Kidney (tissue), 13 donors: ENCODE measurements at regions not wholly inside any gene's neighbourhood (a gene's known extent, or its start where the extent isn't known, plus 50 kb on each side); places are given as distances from the start of the nearest gene placed in this dataset.

Source experiments
- DNase-seq, 5 donors: peaks; one replicate each; pipeline ENCODE4 v3.0.0-alpha.2; 2013 to 2020
- FAIRE-seq: peaks from 2 replicates; lab custom pipeline; 2012; peaks lifted over from hg19 to GRCh38; lab: Jason Lieb, UNC
- H3K27ac ChIP-seq, 2 donors: one replicate each; pipeline ENCODE4 v1.7.0; 2013; ENCODE audit warnings: low read depth in 2 of 2, low read length in 2 of 2, inconsistent platforms in 1 of 2
- H3K27me3 ChIP-seq: one replicate; pipeline ENCODE4 v1.7.1; 2013; ENCODE audit warnings: low read length, inconsistent platforms; ENCODE audit not compliant: control insufficient read depth, insufficient read depth
- H3K36me3 ChIP-seq, 3 donors: one replicate each; pipeline versions ENCODE4 v1.7.0 to v1.7.1; 2013; ENCODE audit warnings: low read length in 3 of 3, control low read depth in 1 of 3, inconsistent platforms in 1 of 3; ENCODE audit not compliant: insufficient read depth in 3 of 3, control insufficient read depth in 2 of 3
- H3K4me1 ChIP-seq, 3 donors: one replicate each; pipeline versions ENCODE4 v1.7.0 to v1.7.1; 2013; ENCODE audit warnings: low read length in 3 of 3, inconsistent platforms in 1 of 3, low read depth in 1 of 3; ENCODE audit not compliant: control insufficient read depth in 2 of 3, insufficient read depth in 2 of 3
- H3K4me3 ChIP-seq, 3 donors: one replicate each; pipeline versions ENCODE4 v1.7.0 to v1.8.1; 2013; ENCODE audit warnings: low read length in 3 of 3, control low read depth in 1 of 3, inconsistent platforms in 1 of 3
- H3K9ac ChIP-seq, 3 donors: one replicate each; pipeline versions ENCODE4 v1.7.0 to v1.7.1; 2013; ENCODE audit warnings: low read length in 3 of 3, control low read depth in 1 of 3, inconsistent platforms in 1 of 3
- H3K9me3 ChIP-seq, 3 donors: one replicate each; pipeline versions ENCODE4 v1.7.0 to v1.7.1; 2013; ENCODE audit warnings: low read length in 3 of 3, control low read depth in 1 of 3, inconsistent platforms in 1 of 3; ENCODE audit not compliant: control insufficient read depth in 2 of 3, insufficient read depth in 1 of 3
- intact Hi-C: fragments of 100-400 bp; cut with DNase I; formaldehyde crosslinking; loops from one replicate; pipeline ENCODE4 v1.11.1; 2022
- TF ChIP-seq, protein P1 (sequence below): IDR thresholded peaks from 3 replicates; pipeline ENCODE4 v1.5.1; 2012; ENCODE audit warnings: mild to moderate bottlenecking, moderate library complexity, borderline replicate concordance; ENCODE audit not compliant: insufficient read depth; ENCODE audit errors: extremely low read depth
- donor health status: control.
- donor health status: control.
- donor health status: control.
- donor health status: control.
- donor health status: control.
- donor health status: DM: yes; HTN: yes; CAD: no.
- donor health status: Normal renal cell carcinoma (clear cell type).

DNA sequence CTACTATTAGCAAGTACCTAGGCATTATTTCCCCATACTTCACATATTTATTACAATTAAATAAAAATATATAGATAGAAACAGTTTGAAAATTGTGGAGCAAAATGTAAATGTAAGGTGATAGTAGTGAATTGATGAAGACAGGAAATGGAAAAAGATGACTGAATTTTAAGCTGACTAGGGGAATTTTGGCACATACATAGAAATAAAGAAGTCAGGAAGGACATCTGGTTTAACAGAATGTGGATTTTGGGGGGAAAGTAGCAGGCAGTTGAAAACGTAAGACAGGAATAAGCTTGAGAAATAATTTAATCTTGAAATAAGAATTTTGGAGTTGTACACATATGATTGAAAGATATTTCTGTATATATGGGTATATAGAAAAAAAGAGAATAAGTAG lies 701.7 kb upstream of the CITED2 start:
- Histone ChIP-seq H3K27me3 (no peaks in the 10 kb centered on the region), H3K27ac (no peak overlapping the region), H3K4me1 (peaks cover 0 to 24% (median 10%) of the 10 kb centered on the region in 3 donors), H3K36me3 (no peaks in the 10 kb centered on the region), H3K9ac (no peak overlapping the region), H3K9me3 (no peaks in the 10 kb centered on the region), H3K4me3 (no peak overlapping the region)
- FAIRE-seq (no peak), DNase-seq (no peak)
- intact Hi-C loops = no loop called here
- TF ChIP-seq, protein P1, sequence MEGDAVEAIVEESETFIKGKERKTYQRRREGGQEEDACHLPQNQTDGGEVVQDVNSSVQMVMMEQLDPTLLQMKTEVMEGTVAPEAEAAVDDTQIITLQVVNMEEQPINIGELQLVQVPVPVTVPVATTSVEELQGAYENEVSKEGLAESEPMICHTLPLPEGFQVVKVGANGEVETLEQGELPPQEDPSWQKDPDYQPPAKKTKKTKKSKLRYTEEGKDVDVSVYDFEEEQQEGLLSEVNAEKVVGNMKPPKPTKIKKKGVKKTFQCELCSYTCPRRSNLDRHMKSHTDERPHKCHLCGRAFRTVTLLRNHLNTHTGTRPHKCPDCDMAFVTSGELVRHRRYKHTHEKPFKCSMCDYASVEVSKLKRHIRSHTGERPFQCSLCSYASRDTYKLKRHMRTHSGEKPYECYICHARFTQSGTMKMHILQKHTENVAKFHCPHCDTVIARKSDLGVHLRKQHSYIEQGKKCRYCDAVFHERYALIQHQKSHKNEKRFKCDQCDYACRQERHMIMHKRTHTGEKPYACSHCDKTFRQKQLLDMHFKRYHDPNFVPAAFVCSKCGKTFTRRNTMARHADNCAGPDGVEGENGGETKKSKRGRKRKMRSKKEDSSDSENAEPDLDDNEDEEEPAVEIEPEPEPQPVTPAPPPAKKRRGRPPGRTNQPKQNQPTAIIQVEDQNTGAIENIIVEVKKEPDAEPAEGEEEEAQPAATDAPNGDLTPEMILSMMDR = no peak

DNA sequence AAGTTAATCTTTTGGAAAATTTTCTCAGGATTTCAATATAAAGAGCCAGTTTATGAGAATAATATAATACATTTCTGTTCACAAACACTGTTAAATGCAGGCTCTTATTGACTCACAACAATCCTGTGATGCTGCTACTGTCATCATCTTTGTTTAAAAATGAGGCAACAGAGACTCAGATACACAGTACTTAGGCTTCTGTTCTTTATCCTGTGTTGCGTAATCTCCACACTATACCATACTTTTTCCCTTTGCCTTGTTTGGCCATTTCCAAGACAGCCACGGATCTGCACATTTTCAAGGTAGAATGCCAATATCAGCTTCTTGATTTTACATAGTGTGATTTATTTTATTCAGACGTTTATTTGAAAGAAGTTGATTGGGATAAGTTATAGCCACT lies 699.0 kb upstream of the CITED2 start:
- no peaks in the 10 kb centered on the region for H3K36me3 ChIP-seq
- no peaks in the 10 kb centered on the region for H3K27me3 ChIP-seq
- peaks cover 0 to 13% (median 11%) of the 10 kb centered on the region in 3 donors for H3K4me1 ChIP-seq
- H3K9ac ChIP-seq = no peak overlapping the region
- DNase-seq (no peak), FAIRE-seq (peak; percentile 19)
- no peak overlapping the region for H3K27ac ChIP-seq
- no peak overlapping the region for H3K4me3 ChIP-seq
- H3K9me3 ChIP-seq = no peaks in the 10 kb centered on the region
- TF ChIP-seq, protein P1 = no peak
- intact Hi-C loops = no loop called here

DNA sequence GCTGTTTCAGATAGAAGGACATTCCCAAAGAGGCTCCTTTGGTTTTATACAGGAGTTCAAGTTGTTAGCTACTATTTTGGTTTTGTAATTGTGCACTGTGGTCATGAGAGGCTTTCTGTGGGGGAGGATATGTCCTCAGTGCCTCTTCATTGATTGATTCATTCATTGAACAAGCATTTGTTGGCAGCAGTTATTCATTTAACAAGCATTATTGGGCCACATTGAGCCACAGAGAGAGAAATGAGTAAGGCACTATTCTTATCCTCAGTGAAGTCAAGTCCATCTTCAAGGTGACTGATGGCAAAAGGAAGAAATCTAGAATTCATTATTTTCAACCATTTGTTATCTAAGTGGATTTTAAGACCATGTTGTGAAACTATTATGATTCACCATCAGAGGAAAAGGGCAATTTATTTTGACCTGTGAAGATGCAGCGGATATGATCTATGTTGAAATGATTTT lies 697.2 kb upstream of the CITED2 start:
- TF ChIP-seq, protein P1 = no peak
- Histone ChIP-seq H3K9me3 (no peaks in the 10 kb centered on the region), H3K4me1 (peaks cover 0 to 13% (median 11%) of the 10 kb centered on the region in 3 donors), H3K4me3 (no peak overlapping the region), H3K27ac (peak overlapping the region in 1 of 2 donors; percentile 80), H3K36me3 (no peaks in the 10 kb centered on the region), H3K27me3 (no peaks in the 10 kb centered on the region), H3K9ac (no peak overlapping the region)
- DNase-seq = no peak
- intact Hi-C loops = no loop called here
- no peak for FAIRE-seq
